ENCODE measurements at regions not wholly inside any gene's neighbourhood (a gene's known extent, or its start where the extent isn't known, plus 50 kb on each side); places are given as distances from the start of the nearest gene placed in this dataset.

- DNase-seq (ENCODE audit: low read depth) = no peak
Observed at GRCh38 chr5:158159621-158160020, 300.7 kb upstream of the CLINT1 start.

GRCh38 chr5:158155811-158156505 lies 297.0 kb upstream of the CLINT1 start:
- no peak for DNase-seq (ENCODE audit: low read depth)

GRCh38 chr5:158155067-158155466 lies 296.1 kb upstream of the CLINT1 start:
- DNase-seq (ENCODE audit: low read depth) = no peak

- DNase-seq (ENCODE audit: low read depth) = no peak
Observed at GRCh38 chr5:158154226-158155005, 295.5 kb upstream of the CLINT1 start.

DNA sequence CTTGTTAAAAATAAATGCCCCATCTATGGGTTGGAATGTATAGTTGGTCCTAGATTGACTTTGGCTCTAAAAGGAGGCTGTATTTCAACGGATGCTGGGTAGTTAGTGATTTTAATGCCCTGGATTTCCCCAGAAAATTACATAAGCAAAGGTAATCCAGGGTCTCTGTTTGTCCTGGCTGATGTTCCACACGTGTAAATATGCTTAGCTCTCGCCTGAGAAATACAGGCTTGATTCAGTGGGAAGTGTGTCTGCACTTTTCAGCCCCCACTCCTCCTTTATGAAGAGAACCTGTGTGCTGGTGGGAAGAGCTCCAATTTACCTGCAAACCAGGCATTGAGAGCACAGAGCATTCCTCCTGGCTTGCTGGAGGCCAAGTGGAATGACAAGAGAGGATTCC lies 294.6 kb upstream of the CLINT1 start:
- DNase-seq (ENCODE audit: low read depth) = no peak

GRCh38 chr5:158152136-158152535 lies 293.2 kb upstream of the CLINT1 start:
- DNase-seq (ENCODE audit: low read depth) = no peak

DNA sequence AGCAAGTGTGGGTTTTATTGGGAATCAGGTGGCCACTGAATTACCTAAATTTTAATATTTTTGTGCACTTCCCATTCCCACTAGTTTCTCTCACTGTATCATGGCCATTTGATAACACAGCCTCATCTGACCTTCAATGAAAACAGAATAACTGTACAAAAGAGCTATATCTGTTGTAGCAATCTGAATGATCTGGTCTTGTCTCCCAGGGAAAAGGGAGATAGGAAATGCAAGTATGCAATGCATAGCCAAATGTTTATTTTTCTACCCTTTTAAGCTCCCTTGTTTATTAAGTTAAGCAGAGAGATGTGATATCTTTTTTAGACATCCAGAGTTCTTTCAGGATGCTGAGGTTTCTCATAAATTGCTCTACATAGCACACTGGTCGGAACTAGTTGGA lies 288.3 kb upstream of the CLINT1 start:
- DNase-seq (ENCODE audit: low read depth) = no peak

- DNase-seq (ENCODE audit: low read depth) = no peak
Observed at GRCh38 chr5:158145827-158146226, 286.9 kb upstream of the CLINT1 start.

DNA sequence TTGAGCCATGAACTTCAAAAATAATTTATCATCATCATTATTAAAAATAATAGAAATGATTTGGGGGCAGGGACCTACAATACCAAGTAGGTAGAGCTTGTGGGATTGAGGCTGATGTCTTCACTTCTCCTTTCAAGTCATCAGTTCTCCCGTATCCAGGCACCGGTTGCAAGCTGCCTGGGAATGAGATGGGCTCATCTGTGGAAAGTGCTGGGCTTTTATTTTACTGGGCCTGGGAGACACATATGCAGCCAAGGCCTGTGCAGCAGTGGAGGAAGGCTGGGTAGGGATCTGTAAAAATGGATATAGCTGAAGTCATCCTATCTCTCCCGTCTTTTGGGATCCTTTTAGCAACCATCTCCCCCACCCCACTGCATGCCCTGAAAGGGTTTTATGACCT lies 284.1 kb upstream of the CLINT1 start:
- no peak for DNase-seq (ENCODE audit: low read depth)

DNA sequence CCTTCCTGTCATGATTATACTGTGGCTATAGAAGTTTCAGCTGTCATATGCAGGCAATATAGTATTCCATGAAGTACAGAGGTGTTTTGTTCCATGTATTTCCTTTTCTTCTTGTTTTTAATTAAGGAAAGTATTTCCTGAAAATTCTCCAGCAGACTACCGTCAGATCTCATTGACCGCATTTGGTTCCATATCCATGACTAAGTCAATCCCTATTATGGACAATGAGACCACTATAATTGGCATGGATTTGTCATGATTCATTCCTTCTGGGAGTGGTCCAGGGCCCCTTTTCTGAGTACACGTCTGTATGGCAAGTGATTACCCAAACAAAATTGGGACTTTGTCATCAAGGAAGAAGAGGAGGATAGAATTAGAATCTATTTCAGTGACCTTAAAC lies 283.2 kb upstream of the CLINT1 start:
- no peak for DNase-seq (ENCODE audit: low read depth)

DNA sequence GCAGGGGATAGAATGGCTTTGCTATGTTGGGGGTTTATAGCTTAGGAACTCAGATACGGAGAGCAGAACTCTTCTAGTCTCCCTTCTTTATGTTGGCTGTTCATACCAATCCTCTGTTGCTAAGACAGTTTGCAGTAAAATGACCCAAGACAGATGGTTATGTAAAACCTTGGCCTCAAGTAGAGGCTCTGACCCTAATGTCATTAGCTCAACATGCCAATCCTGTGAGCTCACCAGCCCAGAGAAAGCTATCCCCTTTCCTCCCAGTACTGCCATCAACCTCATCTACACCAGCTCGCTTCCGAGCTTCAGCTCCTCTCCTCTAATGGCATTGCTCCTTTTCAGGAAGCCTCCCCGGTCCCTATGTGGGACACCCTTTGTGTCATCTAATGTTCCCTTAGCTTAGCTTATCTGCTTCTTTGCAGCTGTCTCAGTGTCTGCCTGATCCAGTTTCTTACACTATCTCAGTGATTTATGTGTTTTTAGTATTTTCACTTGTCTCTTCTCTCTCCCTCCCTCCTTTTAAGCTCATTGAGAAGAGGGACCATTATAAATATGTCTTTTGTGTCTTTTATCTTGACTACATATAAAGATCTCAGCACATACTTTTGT lies 281.3 kb upstream of the CLINT1 start:
- no peak for DNase-seq (ENCODE audit: low read depth)

DNA sequence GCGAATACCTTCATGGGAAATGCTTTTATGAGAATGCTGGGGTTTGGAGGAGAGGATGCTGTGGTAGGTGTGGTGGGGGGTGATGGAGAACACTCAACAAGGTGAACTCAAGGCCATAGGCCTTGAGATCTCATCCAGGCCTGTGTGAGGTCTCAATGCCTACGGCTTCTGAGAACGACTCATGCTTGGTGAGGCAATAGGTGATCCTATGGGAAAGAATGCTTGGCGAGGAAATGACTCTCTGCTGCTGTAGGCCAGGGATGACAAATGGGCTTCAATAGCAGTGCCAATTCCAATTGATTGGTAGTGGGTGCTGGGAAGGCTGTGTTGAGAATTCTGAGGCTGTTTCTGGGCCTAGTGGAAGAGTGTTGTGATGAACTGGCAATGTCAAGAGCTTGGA lies 280.2 kb upstream of the CLINT1 start:
- DNase-seq (ENCODE audit: low read depth) = no peak

DNA sequence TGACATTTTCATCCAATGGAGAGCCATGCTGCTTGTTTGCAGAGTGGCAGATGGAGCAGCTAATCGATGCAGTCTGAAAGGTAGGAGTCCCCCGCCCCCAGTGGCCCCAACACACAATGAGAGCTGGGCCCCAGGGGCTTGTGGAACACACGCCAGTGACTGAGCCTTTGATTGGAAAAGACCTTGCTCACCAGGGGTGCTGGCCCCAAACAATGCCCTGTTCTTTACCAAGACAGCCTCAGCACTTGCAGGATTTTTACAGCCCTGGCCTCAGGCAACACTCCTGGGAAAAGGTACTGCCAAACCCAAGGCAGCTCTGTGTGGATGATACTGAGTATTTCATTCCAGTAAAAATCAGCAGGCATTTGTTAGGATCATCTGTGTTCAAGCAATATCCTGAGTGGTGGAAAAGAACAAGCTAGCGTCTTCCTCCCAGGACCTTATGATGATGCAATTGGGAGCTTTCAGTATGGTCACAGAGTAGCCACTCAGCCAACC lies 276.8 kb upstream of the CLINT1 start:
- DNase-seq (ENCODE audit: low read depth) = no peak

DNA sequence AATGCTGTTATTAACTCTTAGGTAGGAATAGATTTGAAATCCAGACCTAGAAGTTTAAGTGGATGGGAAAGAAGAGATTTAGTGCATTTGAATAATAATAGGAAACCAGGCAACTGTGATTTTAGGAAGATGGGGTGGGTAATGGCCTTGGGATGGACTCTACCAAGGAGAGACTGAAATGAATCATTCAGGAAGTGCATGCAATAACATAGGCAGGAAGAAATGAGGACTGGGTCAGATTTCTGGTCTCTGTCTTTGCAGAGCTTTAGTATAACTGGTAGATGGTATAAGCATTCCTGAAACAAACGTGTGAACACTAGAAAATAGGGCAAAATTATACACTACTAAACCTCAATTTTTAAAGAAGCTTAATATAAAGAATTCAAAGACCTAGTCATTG lies 274.4 kb upstream of the CLINT1 start:
- no peak for DNase-seq (ENCODE audit: low read depth)

DNA sequence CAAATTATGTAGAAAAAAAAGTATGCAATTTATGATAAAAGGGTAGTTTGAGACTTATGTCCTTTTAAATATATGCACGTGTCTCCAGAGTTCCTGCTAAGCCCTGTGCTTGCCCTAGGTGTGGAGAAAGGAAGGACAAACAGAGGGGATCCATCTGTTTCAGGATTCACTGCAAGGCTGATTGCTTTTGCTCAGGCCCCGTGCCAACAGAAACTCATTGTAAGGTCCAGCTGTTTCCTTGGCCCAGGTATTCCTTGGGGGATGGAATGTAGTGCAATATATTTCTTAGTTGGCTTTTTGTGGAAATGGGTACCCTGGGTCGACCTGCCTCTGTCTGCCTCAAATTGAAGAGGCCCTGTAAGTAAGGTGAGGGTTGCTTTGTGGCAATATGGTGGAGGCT lies 268.6 kb upstream of the CLINT1 start:
- DNase-seq (ENCODE audit: low read depth) = no peak

DNA sequence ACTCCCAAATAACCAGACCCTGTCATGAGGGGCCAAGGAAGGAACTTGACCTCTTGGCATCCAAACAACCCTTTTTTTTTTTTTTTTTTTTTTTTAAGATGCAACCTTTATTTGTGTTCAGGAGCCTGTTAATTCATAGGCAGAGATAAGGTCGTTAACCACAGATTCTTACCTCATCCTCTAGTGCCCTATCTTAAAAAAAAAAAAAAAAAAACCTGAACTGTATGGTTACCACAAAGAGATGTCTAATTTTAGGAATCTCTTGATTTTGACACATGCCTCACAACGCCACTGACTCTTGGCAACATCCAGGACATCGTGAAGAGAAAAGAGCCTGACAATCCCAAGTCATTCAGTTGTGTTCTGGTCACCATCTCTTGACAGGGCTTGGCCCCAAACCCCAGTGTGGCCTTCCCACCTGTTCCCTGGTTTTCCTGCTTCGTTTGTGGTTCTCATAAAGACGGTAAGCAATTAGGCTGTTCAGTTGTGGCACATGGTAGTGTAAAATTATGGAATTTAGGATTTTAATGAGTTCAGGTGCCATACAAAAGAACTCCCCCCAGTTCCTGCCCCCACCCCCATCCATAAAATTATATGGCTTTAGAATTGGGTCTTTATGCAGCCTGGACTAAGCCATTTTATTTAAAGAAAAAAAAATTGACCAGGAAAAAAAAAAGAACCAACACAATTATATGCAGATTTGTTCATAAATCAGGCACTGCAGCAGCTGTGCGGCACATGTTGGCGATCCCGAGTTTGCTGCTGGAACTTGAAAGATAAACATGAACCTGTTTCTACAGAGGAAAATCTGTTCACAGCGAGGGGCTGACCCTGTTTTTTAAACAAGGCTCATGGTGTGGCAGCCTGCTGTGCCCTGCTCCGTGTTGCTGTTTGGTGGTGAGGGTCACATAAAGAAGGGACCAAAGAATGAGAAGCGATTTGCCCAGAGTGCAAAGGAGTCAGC lies 267.8 kb upstream of the CLINT1 start:
- no peak for DNase-seq (ENCODE audit: low read depth)

DNA sequence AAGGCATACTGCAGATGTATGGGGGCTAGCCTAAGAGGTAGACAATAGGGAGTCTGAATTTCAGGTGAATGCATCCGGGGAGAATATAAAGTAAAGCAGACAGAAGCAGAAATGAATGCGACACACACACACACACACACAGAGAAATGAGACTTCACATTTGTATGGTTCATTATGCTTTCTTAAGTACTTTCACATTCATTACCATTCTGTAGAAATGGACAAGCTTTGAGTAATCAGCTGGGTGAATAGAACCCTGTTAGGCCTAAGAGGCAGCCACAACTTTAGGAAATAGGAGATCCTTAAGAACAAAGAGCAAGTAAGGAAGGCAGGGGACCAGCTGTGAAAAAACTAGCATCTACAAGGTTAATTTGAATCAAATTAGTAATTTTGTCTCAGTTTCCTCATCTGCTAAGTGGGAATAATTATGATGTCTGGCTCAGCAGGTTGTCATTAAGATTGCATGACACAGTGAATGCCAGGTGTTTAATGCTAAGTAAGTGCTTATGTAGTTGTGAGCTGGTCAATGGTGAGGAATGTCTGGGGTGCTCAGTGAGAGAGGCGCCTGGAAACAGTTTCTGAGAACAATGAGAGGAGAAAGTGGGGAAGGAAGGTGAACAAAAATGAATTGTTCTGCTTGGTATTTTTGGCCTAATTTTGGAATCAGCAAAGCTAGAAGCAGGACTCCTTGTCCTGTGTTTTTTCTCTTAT lies 265.8 kb upstream of the CLINT1 start:
- no peak for DNase-seq (ENCODE audit: low read depth)

DNA sequence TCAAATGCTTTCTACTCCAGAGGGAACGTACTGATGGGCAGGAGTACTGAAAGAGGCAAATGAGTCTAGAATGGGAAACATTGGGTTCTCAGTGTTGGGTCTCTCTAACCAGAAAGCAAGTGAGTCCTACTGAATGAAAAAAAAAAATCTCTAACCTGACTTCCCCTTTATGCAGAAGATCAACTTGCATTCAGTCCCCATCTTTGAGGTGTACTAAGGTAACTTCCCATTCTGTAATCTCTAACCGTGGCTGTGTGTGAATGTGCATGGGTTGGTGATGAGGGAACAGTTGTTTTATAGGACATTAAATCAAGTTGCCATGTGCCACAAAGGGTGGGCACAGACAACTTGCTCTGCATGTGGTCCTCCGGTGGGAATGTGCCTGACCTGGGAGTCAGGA lies 264.6 kb upstream of the CLINT1 start:
- no peak for DNase-seq (ENCODE audit: low read depth)

GRCh38 chr5:158121678-158122077 lies 262.7 kb upstream of the CLINT1 start:
- no peak for DNase-seq (ENCODE audit: low read depth)

DNA sequence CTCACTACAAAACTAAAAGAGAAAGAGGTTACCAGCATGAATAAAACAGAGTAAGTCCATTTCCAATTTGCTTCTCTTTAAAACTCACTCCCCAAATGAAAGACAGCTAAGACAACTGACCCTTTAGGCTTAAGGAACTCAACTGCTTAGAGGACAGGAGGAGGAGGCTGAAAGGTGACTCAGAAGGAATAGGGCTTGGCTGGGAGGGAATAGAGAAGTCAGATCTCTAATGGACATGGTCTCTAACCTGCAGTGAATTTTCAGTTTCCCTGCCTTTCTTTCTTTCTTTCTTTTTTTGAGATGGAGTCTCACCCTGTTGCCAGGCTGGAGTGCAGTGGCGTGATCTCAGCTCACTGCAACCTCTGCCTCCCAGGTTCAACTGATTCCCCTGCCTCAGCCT lies 261.8 kb upstream of the CLINT1 start:
- DNase-seq (ENCODE audit: low read depth) = no peak

DNA sequence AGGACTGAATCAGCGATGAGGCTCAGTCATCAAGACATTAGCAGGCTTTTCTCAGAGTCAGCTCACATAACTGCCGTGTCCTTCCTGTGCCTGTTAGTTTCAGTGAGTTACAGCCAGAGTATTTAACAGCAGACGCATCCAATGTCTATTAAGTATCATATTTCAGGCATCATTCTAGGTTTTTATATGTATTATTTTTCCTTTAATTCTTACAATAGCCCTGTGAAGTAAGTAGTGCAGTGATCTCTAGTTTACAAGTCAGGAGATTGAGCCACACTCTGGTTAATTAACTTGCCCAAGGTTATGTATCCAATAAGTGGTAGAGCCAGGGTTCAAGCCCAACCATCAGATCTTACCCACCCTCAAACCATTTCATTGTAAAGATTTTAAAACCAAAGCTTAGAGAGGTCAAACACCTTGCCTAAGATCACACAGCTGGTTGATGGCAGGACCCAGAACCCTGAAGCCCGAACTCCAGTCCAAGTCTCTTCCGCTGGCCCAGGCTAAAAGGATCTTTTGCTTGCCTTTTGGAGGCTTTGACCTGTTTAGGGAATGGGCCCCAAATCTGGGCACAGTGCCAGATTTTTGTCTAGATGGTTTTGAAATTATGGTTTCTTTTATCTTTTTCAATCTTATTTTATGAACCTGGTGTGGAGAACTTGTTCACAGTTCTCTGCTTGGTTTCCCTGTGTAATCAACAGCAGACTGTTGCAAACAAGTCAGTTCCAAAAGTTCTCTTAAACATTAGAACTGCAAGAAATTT lies 261.2 kb upstream of the CLINT1 start:
- no peak for DNase-seq (ENCODE audit: low read depth)
